ENCODE measurements at regions not wholly inside any gene's neighbourhood (a gene's known extent, or its start where the extent isn't known, plus 50 kb on each side); places are given as distances from the start of the nearest gene placed in this dataset. TPM values are rescaled to one million over a fixed set of nuclear protein-coding genes. Genes with fewer than 3 reads are reported as not detected.

- Histone ChIP-seq H3K9me3 (ENCODE audit: low read length) (no peaks in the 10 kb centered on the region), H4K20me1 (ENCODE audit: insufficient read depth, low read length) (no peaks in the 10 kb centered on the region), H3K9me2 (ENCODE audit: insufficient read depth, low read length) (no peaks in the 10 kb centered on the region), H3K36me3 (ENCODE audit: insufficient read depth, low read length) (no peaks in the 10 kb centered on the region), H3K4me1 (ENCODE audit: insufficient read depth, low read length, poor library complexity, severe bottlenecking) (no peaks in the 10 kb centered on the region), H2AFZ (ENCODE audit: low read length) (no peak overlapping the region), H3K4me2 (ENCODE audit: low read length) (no peak overlapping the region), H3K27ac (ENCODE audit: low read depth, low read length, poor library complexity, severe bottlenecking) (no peak overlapping the region), H3K79me2 (ENCODE audit: insufficient read depth, low read depth, low read length) (no peaks in the 10 kb centered on the region), H3K4me3 (ENCODE audit: low read depth, low read length, poor library complexity, severe bottlenecking) (no peak overlapping the region)
- no peak for DNase-seq (ENCODE audit: low spot score)
- ChIA-PET CTCF (ENCODE audit: unreplicated experiment) (interaction anchor here (0.7 kb wide), 1 partner anchor 449 kb away, joined by 3 read pairs; no protein-coding TSS in a partner anchor), POLR2A (interaction anchor here (0.8 to 1.4 kb wide), 2 partner anchors 9 to 15 kb away, joined by 3 to 5 read pairs; no protein-coding TSS in a partner anchor)
- BruUV-seq (replicated peaks): no TSS peak
- TF ChIP-seq CTCF (conservative IDR thresholded peaks at IDR 0.05; ENCODE audit: low read length): no peak
- TF ChIP-seq EZH2phosphoT487 (IDR thresholded peaks at IDR 0.05; ENCODE audit: borderline replicate concordance, low read depth, low read length): no peak
- intact Hi-C loops (cut with micrococcal nuclease; ENCODE audit: unreplicated experiment): no loop called here
Measured at GRCh38 chr7:4631380-4632179, 50.5 kb upstream of the FOXK1 start.

Small RNA genes lying in the stretch of these regions (small RNA-seq; reads per million reads assigned to genes)
- not detected for gene CYP3A54P
